IPS-18a (cell line): ENCODE measurements at regions not wholly inside any gene's neighbourhood (a gene's known extent, or its start where the extent isn't known, plus 50 kb on each side); places are given as distances from the start of the nearest gene placed in this dataset.

Experiments
- H3K27ac ChIP-seq: one replicate; pipeline ENCODE4 v1.5.1; 2013; ENCODE audit warnings: low read length
- H3K27me3 ChIP-seq: one replicate; pipeline ENCODE4 v1.6.1; 2013; ENCODE audit warnings: mild to moderate bottlenecking, low read length; ENCODE audit not compliant: control insufficient read depth, insufficient read depth
- H3K36me3 ChIP-seq: one replicate; pipeline ENCODE4 v1.6.1; 2013; ENCODE audit warnings: low read depth, low read length; ENCODE audit not compliant: control insufficient read depth
- H3K4me1 ChIP-seq: one replicate; pipeline ENCODE4 v1.6.1; 2013; ENCODE audit warnings: low read depth, low read length; ENCODE audit not compliant: control insufficient read depth
- H3K4me3 ChIP-seq: one replicate; pipeline ENCODE4 v1.5.1; 2013; ENCODE audit warnings: low read length
- H3K9ac ChIP-seq: one replicate; pipeline ENCODE4 v1.6.1; 2013; ENCODE audit warnings: mild to moderate bottlenecking, low read length, moderate library complexity
- H3K9me3 ChIP-seq: one replicate; pipeline ENCODE4 v1.6.1; 2013; ENCODE audit warnings: low read depth, low read length; ENCODE audit not compliant: control insufficient read depth

DNA sequence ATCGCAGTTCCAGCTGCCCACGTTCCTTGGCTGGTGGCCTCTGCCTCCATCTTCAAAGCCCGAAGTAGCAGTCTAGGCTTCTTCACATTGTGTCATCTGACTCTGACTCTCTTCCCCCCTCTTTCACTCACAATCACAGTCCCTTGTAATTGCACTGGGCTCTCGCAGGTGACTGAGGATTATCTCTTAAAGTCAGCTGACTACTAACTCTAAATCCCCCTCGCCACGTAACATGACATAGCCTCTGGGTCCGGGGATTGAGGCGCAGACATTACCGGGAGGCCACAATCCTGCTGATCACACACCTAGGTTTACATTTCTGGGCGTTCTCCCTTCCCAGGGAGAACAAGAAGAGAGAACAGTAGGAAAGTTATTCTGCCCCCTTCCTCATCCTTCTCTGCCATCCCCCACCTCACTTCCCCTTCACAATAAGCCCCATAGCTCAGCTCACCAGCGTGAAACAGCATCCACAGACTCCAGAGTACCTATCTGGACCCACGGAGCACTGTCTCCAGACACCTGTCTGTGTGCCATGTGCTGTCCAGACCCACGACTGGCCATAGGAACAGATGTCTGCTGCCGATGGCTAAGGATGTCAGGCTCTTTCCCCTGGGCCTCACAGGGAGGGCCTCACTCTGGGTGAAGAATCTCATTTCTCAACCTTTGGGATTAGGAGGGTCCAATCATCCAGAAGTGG lies 64.3 kb upstream of the FZD7 start:
- no peak overlapping the region for H3K4me3 ChIP-seq
- no peaks in the 10 kb centered on the region for H3K36me3 ChIP-seq
- no peak overlapping the region for H3K9ac ChIP-seq
- no peaks in the 10 kb centered on the region for H3K9me3 ChIP-seq
- peaks cover 43% of the 10 kb centered on the region for H3K4me1 ChIP-seq
- no peak overlapping the region for H3K27ac ChIP-seq
- no peaks in the 10 kb centered on the region for H3K27me3 ChIP-seq

DNA sequence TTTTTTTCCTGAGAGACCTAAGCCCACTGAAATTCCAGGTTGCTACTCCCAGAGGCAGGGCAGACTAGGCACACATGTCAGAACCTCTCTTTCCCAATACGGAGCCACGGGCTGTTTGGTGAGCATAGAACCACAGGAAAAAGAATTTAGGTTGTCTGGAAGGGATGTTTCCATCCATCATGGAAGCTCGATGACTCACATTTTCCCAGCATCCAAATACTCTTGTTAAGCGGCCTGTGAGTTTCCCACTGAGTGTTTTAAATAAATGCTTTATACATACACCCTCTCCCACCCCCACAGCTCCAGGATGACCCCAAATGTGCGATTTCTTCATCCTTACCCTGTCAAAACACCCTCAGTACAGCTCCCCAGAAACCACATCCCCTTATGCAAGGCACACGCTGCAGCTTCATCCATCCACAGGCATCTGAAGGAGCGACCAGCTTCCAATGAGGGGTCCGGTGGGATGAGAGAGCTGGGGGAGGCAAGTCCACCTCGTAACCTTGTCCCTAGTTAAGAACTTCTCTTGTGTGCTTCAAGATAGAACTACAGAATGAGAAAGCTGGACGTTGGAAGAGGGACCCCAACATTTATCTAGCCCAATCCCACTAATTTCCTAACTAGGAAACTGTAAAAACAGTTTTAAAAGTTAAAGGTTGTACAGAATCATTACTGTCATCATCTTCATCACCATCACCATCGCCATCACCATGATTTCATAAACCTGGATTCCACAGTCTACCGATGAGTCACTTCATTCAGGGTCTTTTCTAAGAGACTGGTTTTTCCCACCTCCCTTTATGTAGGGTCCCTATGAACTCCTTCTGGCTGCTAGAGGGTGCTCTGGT lies 63.5 kb upstream of the FZD7 start:
- no peak overlapping the region for H3K9ac ChIP-seq
- H3K27me3 ChIP-seq, result no peaks in the 10 kb centered on the region
- H3K36me3 ChIP-seq, result no peaks in the 10 kb centered on the region
- H3K4me1 ChIP-seq, result peaks cover 43% of the 10 kb centered on the region
- H3K27ac ChIP-seq, result no peak overlapping the region
- H3K4me3 ChIP-seq, result no peak overlapping the region
- H3K9me3 ChIP-seq, result no peaks in the 10 kb centered on the region

DNA sequence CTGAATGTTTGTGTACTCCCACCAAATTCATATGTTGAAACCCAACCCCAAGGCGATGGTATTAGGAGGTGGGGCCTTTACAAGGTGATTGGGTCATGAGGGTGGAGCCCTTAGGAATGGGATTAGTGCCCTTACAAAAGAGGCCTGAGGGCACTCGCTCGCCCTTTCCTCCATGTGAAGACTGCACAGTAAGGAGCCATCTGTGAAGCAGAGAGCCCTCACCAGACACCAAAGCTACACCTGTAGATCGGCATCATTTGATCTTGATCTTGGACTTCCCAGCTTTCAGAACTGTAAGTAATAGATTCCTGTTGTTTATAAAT lies 62.9 kb upstream of the FZD7 start:
- Histone ChIP-seq H3K36me3 (no peaks in the 10 kb centered on the region), H3K4me3 (peak overlapping the region; percentile 56), H3K27ac (no peak overlapping the region), H3K27me3 (no peaks in the 10 kb centered on the region), H3K4me1 (peaks cover 43% of the 10 kb centered on the region), H3K9me3 (no peaks in the 10 kb centered on the region), H3K9ac (no peak overlapping the region)

DNA sequence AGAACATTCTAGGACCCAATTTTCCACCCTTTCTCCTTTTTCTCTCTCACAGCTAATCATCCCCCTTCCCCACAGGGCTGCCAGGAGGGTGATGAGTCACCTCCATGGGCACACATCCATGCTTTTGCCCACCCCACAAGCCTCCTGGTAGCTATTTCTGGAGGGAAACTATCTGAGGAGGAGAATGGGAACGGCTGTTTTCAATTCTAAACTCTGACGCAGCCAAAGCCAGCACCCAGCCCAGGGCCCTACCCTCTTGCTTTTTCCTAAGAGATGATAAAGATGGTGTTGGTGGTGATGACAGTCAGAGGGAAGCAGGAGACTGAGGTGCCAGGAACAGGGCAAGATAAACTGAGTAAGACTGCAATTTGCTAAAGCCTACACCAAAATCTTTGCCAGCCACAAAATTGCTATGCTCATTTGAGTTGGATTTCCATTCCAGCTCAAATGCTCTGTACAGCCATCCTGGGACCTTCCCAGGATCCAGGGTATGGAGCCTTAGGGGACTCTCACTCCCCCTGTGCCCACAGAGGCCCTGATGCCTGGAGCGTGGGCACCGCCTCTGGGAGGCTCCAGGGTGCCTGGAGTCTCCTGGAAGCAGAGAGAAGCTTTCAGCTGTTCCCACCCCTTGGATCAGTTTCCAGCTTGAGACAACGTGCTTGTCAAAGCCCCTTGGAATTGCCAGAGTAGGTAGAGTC lies 62.0 kb upstream of the FZD7 start:
- Histone ChIP-seq H3K27me3 (no peaks in the 10 kb centered on the region), H3K4me1 (peaks cover 40% of the 10 kb centered on the region), H3K9me3 (no peaks in the 10 kb centered on the region), H3K27ac (peak overlapping the region; percentile 91), H3K9ac (peak overlapping the region; percentile 58), H3K36me3 (no peaks in the 10 kb centered on the region), H3K4me3 (peak overlapping the region; percentile 56)

DNA sequence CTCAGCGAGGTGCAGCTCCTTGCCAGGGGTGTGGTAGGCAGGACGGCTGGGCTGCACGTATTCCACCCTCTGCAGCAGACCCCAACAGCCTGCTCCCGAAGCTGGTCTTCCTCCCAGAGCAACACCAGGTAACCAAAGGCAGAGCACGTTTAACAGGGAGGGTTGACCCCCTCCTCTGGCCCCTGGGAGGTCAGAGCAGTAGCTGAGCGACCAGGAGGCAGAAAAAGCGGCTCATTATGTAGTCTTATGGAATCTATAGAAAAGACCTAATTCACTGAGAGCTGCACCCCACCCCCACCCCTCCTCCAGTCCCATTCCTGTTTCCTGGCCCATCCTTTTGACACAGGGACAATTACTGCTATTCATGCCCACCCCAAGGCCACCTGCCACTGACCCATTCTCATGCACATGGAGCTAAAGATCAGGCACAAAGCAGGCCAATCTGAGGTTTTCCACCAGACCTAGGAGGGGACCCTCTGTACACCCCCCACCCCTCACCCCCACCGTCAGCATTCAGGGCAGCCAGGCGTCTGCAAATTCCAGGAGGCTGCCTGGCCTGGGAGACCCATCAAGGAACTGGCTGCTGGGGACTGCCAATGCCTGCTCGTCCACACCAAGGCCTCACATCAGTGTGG lies 60.9 kb upstream of the FZD7 start:
- H3K27me3 ChIP-seq, result no peaks in the 10 kb centered on the region
- H3K9ac ChIP-seq, result peak overlapping the region; percentile 58
- peaks cover 42% of the 10 kb centered on the region for H3K4me1 ChIP-seq
- H3K9me3 ChIP-seq, result no peaks in the 10 kb centered on the region
- peak overlapping the region; percentile 56 for H3K4me3 ChIP-seq
- H3K36me3 ChIP-seq, result no peaks in the 10 kb centered on the region
- H3K27ac ChIP-seq, result peak overlapping the region; percentile 91

DNA sequence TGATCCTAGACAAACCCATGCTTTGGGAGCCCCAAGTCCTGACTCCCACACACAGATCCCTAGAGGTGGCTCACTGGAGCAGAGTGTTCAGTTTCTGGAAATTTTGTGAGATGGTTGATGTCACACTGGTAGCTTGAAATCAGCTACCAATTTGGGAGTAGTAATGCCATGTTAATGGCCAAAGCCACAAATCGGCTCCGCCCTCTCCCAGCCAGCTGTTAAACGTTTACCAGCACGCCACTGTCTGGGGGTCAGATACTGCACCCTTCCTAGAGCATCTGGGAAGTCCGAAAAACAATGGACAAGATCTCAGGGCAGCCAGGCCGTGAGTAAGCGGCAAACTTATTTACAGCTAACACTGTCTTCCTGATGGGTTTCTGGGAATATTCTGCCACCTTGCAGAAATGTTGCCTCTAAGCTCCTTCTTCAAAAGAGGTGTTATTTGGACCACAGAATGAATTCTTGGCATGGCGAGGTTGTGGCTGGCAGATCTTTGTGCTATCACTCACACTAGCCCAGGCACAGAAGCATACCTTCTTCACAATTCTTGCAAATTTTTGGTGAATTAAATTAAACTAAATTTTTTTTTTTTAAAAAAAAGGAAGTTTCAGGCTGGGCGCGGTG lies 60.2 kb upstream of the FZD7 start:
- peaks cover 48% of the 10 kb centered on the region for H3K4me1 ChIP-seq
- no peaks in the 10 kb centered on the region for H3K27me3 ChIP-seq
- H3K9me3 ChIP-seq, result no peaks in the 10 kb centered on the region
- H3K36me3 ChIP-seq, result no peaks in the 10 kb centered on the region
- H3K27ac ChIP-seq, result peak overlapping the region; percentile 32
- peak overlapping the region; percentile 37 for H3K9ac ChIP-seq
- peak overlapping the region; percentile 56 for H3K4me3 ChIP-seq

DNA sequence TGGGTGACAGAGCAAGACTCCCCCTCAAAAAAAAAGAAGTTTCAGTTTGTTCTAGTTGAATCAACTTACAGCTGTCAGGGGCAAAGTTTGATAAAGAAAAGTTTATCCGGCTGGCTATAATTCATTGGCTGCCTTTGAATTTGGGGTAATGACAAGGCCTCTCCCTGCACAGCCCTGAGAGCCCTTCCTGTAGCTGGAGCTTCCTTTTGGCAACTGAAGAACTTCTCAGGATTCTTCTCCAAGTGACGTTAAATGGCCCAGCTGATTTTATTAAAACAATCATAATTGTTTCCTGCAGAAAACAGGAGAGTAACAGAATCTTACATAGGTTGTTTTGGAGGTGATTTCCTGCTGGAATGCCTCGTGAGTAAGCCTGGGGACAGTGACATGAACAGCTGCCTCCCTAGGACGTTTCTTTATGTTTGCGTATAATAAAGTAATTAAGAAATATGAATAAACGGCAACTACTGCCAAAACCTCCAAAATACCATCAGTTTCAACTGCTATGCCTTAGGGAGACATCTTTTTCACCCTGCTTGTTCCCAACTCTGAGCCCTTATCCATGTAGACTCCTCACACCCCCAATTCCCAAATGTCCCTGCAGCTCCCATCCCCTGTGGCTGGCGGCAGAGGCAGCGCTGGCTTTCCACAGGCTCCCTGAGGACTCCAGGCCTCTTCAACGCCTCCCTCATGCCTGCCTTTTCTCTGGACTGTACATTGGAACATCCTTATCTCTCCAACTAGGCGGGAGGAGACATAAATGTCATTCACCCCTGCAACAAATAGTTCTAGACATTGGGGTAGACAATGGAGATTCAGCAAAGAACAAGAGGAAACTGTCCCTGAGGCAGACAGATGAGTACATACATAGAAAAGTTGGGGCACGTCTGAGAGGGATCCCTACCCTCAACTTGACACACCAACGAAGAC lies 59.2 kb upstream of the FZD7 start:
- Histone ChIP-seq H3K27ac (no peak overlapping the region), H3K4me1 (peaks cover 46% of the 10 kb centered on the region), H3K36me3 (no peaks in the 10 kb centered on the region), H3K4me3 (no peak overlapping the region), H3K9ac (no peak overlapping the region), H3K27me3 (no peaks in the 10 kb centered on the region), H3K9me3 (no peaks in the 10 kb centered on the region)

DNA sequence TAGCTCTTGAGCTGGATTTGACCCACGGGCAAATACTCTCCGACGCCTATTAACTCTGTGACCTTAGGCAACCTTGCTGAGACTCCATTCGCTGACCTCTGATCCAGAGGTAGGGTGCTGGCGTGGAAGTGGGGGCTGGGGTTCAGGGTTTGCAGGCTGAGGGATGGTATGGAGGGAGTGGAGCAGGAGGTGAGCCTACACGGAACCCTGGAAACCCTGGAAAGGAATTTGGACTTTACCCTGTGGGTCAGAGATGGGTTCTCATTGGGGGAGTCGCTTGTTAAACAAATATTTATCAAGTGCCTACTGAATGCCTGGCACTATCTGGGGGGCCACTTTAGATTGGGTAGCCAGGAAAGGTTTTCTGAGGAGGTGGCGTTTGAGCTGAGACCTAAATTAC lies 58.2 kb upstream of the FZD7 start:
- no peaks in the 10 kb centered on the region for H3K27me3 ChIP-seq
- H3K9ac ChIP-seq, result no peak overlapping the region
- no peaks in the 10 kb centered on the region for H3K36me3 ChIP-seq
- no peak overlapping the region for H3K4me3 ChIP-seq
- H3K4me1 ChIP-seq, result peaks cover 46% of the 10 kb centered on the region
- no peaks in the 10 kb centered on the region for H3K9me3 ChIP-seq
- no peak overlapping the region for H3K27ac ChIP-seq

DNA sequence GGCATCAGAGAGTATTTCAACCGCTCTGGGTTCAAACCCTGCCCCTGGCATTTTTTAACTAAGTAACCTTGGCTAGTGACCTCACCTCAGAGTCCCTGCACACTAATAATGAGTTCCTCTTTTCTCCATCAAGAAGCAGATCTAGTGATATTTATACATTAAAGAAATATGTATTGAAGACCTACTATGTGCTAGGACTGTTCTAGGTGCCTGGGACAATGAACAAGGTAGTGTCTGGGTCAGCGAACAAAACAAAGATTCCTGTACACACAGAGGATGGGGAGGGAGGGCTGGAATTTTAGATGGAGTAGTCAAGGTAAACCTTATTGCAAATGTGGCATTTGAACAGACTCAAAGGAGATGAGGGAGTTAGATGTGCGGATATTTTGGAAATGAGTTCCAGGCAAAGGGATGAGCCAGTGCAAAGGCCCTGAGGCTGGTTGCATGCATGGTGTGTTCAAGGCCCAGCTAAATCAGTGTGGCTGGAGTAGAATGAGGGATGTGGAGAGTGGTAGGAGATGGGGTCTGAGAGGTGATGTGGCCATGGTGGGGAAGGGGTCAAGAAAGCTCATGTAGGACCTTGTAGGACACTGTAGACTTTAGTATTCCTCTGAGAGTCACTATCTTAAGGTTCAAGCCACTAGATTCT lies 57.6 kb upstream of the FZD7 start:
- Histone ChIP-seq H3K27ac (no peak overlapping the region), H3K4me3 (no peak overlapping the region), H3K4me1 (peaks cover 44% of the 10 kb centered on the region)

DNA sequence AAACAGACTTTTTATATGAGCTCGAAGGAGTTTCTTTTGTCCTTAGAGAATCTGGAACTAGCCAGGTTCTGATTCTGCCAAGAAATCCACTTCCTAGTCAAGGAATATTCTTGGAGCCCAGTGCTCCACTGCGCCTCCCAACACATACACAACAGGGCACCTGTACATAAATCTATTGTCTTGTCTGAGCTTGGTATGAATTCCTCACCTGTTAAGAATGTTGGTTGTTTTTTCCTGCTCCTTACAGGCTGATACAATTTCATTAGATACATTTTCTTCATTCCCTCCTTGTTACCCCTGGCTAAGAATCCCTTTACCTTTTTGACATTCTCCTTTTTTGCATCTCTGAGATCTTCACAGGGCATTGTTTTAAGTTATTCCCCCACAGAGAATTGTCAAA lies 56.0 kb upstream of the FZD7 start:
- Histone ChIP-seq H3K27ac (no peak overlapping the region), H3K4me3 (no peak overlapping the region), H3K36me3 (peaks cover 5% of the 10 kb centered on the region), H3K27me3 (no peaks in the 10 kb centered on the region), H3K4me1 (peaks cover 28% of the 10 kb centered on the region), H3K9ac (peak overlapping the region; percentile 16), H3K9me3 (no peaks in the 10 kb centered on the region)

More for the DNA sequence above, 57.6 kb upstream of the FZD7 start:
- Histone ChIP-seq H3K9me3 (no peaks in the 10 kb centered on the region), H3K9ac (no peak overlapping the region), H3K36me3 (no peaks in the 10 kb centered on the region), H3K27me3 (no peaks in the 10 kb centered on the region)
